Panc1 (cell line): ENCODE measurements at regions not wholly inside any gene's neighbourhood (a gene's known extent, or its start where the extent isn't known, plus 50 kb on each side); places are given as distances from the start of the nearest gene placed in this dataset.

ENCODE experiments used
- ATAC-seq: fragments of 200-7000 bp; cut with Tn5 transposase; 2 replicates; pipeline ENCODE4 v1.9.1; 2020; ENCODE audit warnings: mild to moderate bottlenecking, moderate library complexity
- BruUV-seq: library from RNA; stranded (reverse); fragments of 400-500 nt; replicated peaks from 2 replicates; lab custom pipeline; 2021; lab: Mats Ljungman, UMichigan
- CTCF ChIA-PET: fragments of 300-600 bp; sonication (Branson Sonifier 250); formaldehyde crosslinking; loops from one replicate; lab custom pipeline; 2022; ENCODE audit warnings: antibody characterized with exemption; lab: Charles Lee
- POLR2A ChIA-PET: fragments of 300-600 bp; sonication (Branson Sonifier 250); formaldehyde crosslinking; loops from one replicate; lab custom pipeline; 2022; ENCODE audit warnings: antibody characterized with exemption; lab: Charles Lee
- DNase-seq: peaks from one replicate; pipeline ENCODE4 v3.0.0-alpha.2; 2010; ENCODE audit warnings: low read depth, low spot score
- H3K27ac ChIP-seq: 2 replicates; pipeline ENCODE4 v1.5.1; 2011; ENCODE audit warnings: mild to moderate bottlenecking, low read length, inconsistent platforms
- H3K27me3 ChIP-seq: fragments of 200-500 bp; sonication (Bioruptor generic); 2 replicates; pipeline ENCODE4 v1.6.0; 2014; ENCODE audit warnings: low read length, inconsistent platforms; ENCODE audit not compliant: control insufficient read depth, insufficient read depth
- H3K36me3 ChIP-seq: fragments of 200-500 bp; sonication (Bioruptor generic); 2 replicates; pipeline ENCODE4 v1.5.1; 2014; ENCODE audit warnings: inconsistent platforms, mild to moderate bottlenecking, low read length, moderate library complexity; ENCODE audit not compliant: control insufficient read depth, insufficient read depth
- H3K4me1 ChIP-seq: 2 replicates; pipeline ENCODE4 v1.5.1; 2011; ENCODE audit warnings: inconsistent platforms, mild to moderate bottlenecking, low read length, moderate library complexity; ENCODE audit not compliant: control insufficient read depth, insufficient read depth
- H3K4me3 ChIP-seq, 2 experiments: 2 replicates each; pipeline ENCODE4 v1.5.1; 2011 to 2012; ENCODE audit warnings: low read depth in 2 of 2, low read length in 2 of 2, mild to moderate bottlenecking in 2 of 2, inconsistent platforms in 1 of 2, moderate library complexity in 1 of 2
- H3K9me3 ChIP-seq: fragments of 200-500 bp; sonication (Bioruptor generic); 2 replicates; pipeline ENCODE4 v1.5.1; 2014; ENCODE audit warnings: low read depth, mild to moderate bottlenecking, inconsistent platforms, low read length, moderate library complexity; ENCODE audit not compliant: control insufficient read depth, insufficient read depth
- POLR2AphosphoS5 ChIP-seq: IDR thresholded peaks from 2 replicates; pipeline ENCODE4 v1.6.1; 2012; ENCODE audit warnings: mild to moderate bottlenecking, low read depth, low read length, moderate library complexity
- REST ChIP-seq, 2 experiments: IDR thresholded peaks; 2 replicates each; pipeline ENCODE4 v1.6.1; 2011 to 2012; ENCODE audit warnings: low read depth in 2 of 2, control low read depth in 1 of 2, low read length in 1 of 2, mild to moderate bottlenecking in 1 of 2, moderate library complexity in 1 of 2; ENCODE audit not compliant: insufficient read depth in 1 of 2
- SIN3A ChIP-seq: IDR thresholded peaks from 2 replicates; pipeline ENCODE4 v1.6.1; 2012; ENCODE audit warnings: low read depth, mild to moderate bottlenecking, low read length, moderate library complexity, borderline replicate concordance; ENCODE audit not compliant: insufficient read depth
- TCF7L2 ChIP-seq: IDR thresholded peaks from 2 replicates; pipeline ENCODE4 v1.6.1; 2011; ENCODE audit warnings: mild to moderate bottlenecking, low read depth, low read length, inconsistent platforms
- in situ Hi-C: cut with HindIII; loops from 2 replicates; pipeline ENCODE4 v1.10.0; 2016; ENCODE audit warnings: low sequenced_read_pairs, low pct_unique_long_range_greater_than_20kb
- intact Hi-C: fragments of 100-400 bp; cut with micrococcal nuclease; formaldehyde crosslinking; loops from one replicate; pipeline ENCODE4 v1.10.0; 2022; ENCODE audit not compliant: unreplicated experiment
- TF ChIP-seq, protein P1 (sequence below): fragments of 450-650 bp; IDR thresholded peaks from 2 replicates; pipeline ENCODE4 v1.5.1; 2017; ENCODE audit warnings: mild to moderate bottlenecking

DNA sequence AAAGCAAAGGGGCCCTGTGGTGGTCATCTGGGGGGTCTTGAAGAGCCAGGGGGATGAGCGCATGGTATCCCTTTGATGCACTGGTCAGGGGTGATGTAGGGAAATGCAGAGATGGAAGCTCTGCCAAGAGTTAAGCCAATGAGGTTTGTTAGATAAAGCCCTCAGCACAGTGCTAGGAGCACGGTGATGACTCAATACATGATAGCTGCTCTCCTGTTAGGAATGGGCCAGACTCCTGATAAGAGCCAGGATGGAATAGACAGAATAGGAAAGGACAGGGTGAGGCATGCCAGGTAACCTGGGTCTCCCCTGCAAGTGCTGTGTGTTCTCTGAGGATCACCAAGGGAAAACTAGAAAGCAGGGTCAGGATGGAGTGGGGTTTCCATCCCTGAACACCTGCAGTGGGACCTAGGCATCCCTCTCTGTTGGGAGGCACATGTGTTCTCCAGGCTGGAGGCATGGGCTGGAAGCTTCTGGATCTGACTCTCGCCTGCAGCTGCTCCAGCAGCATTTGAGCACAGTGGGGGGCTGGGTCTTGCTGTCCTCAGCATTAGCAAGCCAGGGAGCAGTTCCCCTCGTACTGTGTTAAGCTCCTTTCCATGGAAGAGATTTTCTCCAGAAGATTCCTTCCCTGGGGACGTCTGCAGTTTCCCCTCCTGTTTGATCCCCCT is 71.8 kb upstream of the TIAM2 start:
- Histone ChIP-seq H3K27me3 (no peaks in the 10 kb centered on the region), H3K36me3 (no peaks in the 10 kb centered on the region), H3K9me3 (no peaks in the 10 kb centered on the region), H3K4me3 (no peak overlapping the region), H3K4me1 (peaks cover 4% of the 10 kb centered on the region; the same call in 1 of the 2 replicates), H3K27ac (no peak overlapping the region)
- ATAC-seq, result no peak
- POLR2A ChIA-PET, result interaction anchor here (0.6 kb wide), 1 partner anchor 350 kb away, joined by 3 read pairs; no protein-coding TSS in a partner anchor
- BruUV-seq, result no TSS peak
- CTCF ChIA-PET, result interaction anchor here (1.1 kb wide), 1 partner anchor 55 kb away, joined by 3 read pairs; no protein-coding TSS in a partner anchor
- TF ChIP-seq, protein P1, sequence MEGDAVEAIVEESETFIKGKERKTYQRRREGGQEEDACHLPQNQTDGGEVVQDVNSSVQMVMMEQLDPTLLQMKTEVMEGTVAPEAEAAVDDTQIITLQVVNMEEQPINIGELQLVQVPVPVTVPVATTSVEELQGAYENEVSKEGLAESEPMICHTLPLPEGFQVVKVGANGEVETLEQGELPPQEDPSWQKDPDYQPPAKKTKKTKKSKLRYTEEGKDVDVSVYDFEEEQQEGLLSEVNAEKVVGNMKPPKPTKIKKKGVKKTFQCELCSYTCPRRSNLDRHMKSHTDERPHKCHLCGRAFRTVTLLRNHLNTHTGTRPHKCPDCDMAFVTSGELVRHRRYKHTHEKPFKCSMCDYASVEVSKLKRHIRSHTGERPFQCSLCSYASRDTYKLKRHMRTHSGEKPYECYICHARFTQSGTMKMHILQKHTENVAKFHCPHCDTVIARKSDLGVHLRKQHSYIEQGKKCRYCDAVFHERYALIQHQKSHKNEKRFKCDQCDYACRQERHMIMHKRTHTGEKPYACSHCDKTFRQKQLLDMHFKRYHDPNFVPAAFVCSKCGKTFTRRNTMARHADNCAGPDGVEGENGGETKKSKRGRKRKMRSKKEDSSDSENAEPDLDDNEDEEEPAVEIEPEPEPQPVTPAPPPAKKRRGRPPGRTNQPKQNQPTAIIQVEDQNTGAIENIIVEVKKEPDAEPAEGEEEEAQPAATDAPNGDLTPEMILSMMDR, result no peak
- TF ChIP-seq REST (IDR thresholded peaks at IDR 0.05; ENCODE audit: insufficient read depth in 1 of 2, low read depth in 2 of 2, low read length in 1 of 2) (no peak), TCF7L2 (no peak), POLR2AphosphoS5 (no peak), SIN3A (no peak)
- in situ Hi-C loops, result no loop called here
- DNase-seq, result no peak
- intact Hi-C loops, result loop anchor here (5.0 kb wide), 1 partner anchor 246 kb away; no protein-coding TSS in a partner anchor

- BruUV-seq, result no TSS peak
- no peak for ATAC-seq
- Histone ChIP-seq H3K27me3 (no peaks in the 10 kb centered on the region), H3K4me3 (no peak overlapping the region), H3K36me3 (no peaks in the 10 kb centered on the region), H3K9me3 (no peaks in the 10 kb centered on the region), H3K4me1 (peaks cover 4% of the 10 kb centered on the region; the same call in 1 of the 2 replicates), H3K27ac (no peak overlapping the region)
- POLR2A ChIA-PET, result no interaction called here
- TF ChIP-seq TCF7L2 (no peak), POLR2AphosphoS5 (no peak)
- in situ Hi-C loops (no loop called here), intact Hi-C loops (loop anchor here (5.0 kb wide), 1 partner anchor 322 kb away; no protein-coding TSS in a partner anchor)
- no peak for DNase-seq
- CTCF ChIA-PET, result interaction anchor here (0.7 to 1.0 kb wide), 2 partner anchors 57 to 84 kb away, joined by 3 read pairs; no protein-coding TSS in a partner anchor
Observed at GRCh38 chr6:154925130-154925529, 70.0 kb upstream of the TIAM2 start.

- DNase-seq (no peak), ATAC-seq (no peak)
- no peaks in the 10 kb centered on the region for H3K36me3 ChIP-seq
- H3K4me3 ChIP-seq, result no peak overlapping the region
- intact Hi-C loops (loop anchor here (5.0 kb wide), 1 partner anchor 321 kb away; no protein-coding TSS in a partner anchor), in situ Hi-C loops (no loop called here)
- POLR2A ChIA-PET, result interaction anchor here (0.6 kb wide), 1 partner anchor 84 kb away, joined by 3 read pairs; no protein-coding TSS in a partner anchor
- BruUV-seq, result no TSS peak
- CTCF ChIA-PET, result interaction anchor here (0.6 kb wide), 1 partner anchor 58 kb away, joined by 3 read pairs; no protein-coding TSS in a partner anchor
- H3K27ac ChIP-seq, result no peak overlapping the region
- TF ChIP-seq POLR2AphosphoS5 (no peak), TCF7L2 (no peak), REST (IDR thresholded peaks at IDR 0.05; ENCODE audit: insufficient read depth in 1 of 2, low read depth in 2 of 2, low read length in 1 of 2) (no peak), SIN3A (no peak)
- TF ChIP-seq, protein P1, result no peak
- H3K27me3 ChIP-seq, result no peaks in the 10 kb centered on the region
- H3K9me3 ChIP-seq, result no peaks in the 10 kb centered on the region
- peaks cover 4% of the 10 kb centered on the region; the same call in 1 of the 2 replicates for H3K4me1 ChIP-seq
Observed at GRCh38 chr6:154926366-154926765, 68.7 kb upstream of the TIAM2 start.
